LNCaP clone FGC (cell line): ENCODE measurements at regions not wholly inside any gene's neighbourhood (a gene's known extent, or its start where the extent isn't known, plus 50 kb on each side); places are given as distances from the start of the nearest gene placed in this dataset.
"Not testable (repeated sequence)": the region's sequence is repeated elsewhere in the genome, so short reads cannot be mapped to it uniquely, and the experiment has no call there.

Source experiments
- DNase-seq: peaks from one replicate; pipeline ENCODE4 v3.0.0-alpha.2; 2011; ENCODE audit warnings: low read depth
- H3K4me3 ChIP-seq: 2 replicates; pipeline ENCODE4 v1.5.1; 2011; ENCODE audit warnings: mild to moderate bottlenecking, low read depth, low read length, control low read depth
- CTCF ChIP-seq: IDR thresholded peaks from 2 replicates; pipeline ENCODE4 v1.5.1; 2012; ENCODE audit warnings: mild to moderate bottlenecking; ENCODE audit not compliant: control insufficient read depth, insufficient read depth; ENCODE audit errors: extremely low read depth

- H3K4me3 ChIP-seq = no peak overlapping the region
- TF ChIP-seq CTCF = no peak
- DNase-seq = no peak
Measured at GRCh38 chr12:68984796-68985573, 52.0 kb upstream of the CPM start.

DNA sequence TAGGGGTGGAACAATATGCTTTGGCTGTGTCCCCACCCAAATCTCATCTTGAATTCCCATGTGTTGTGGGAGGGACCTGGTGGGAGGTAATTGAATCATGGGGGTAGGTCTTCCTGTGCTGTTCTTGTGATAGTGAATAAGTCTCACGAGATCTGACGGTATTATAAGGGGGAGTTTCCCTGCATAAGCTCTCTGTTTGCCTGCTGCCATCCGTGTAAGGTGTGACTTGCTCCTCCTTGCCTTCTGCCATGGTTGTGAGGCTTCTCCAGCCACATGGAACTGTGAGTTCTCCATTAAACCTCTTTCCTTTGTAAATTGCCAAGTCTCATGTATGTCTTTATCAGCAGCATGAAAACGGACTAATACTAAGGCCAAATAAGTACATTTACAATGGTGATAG is 64.6 kb upstream of the CPM start:
- not testable (repeated sequence) for DNase-seq, H3K4me3 ChIP-seq

DNA sequence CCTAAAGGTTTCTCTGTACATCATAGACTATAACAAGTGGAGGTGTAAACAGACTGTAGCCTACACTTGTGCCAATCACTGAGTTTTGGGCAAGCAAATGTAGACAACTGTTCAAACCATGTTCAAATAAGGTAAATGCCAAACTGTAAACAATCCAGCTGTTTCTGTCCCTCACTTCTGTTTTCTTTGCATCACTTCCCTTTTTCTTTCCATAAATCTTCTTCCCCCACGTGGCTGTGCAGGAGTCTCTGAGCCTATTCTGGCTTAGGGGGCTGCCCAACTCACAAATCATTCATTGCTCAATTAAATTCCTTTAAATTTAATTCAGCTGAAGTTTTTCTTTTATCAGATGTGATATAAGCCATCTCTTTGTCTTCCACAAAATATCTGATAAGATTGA is 65.1 kb upstream of the CPM start:
- TF ChIP-seq CTCF = no peak
- no peak for DNase-seq
- H3K4me3 ChIP-seq = no peak overlapping the region

GRCh38 chr12:69000074-69000473 is 67.1 kb upstream of the CPM start:
- DNase-seq = no peak
- TF ChIP-seq CTCF = no peak
- H3K4me3 ChIP-seq = no peak overlapping the region

DNA sequence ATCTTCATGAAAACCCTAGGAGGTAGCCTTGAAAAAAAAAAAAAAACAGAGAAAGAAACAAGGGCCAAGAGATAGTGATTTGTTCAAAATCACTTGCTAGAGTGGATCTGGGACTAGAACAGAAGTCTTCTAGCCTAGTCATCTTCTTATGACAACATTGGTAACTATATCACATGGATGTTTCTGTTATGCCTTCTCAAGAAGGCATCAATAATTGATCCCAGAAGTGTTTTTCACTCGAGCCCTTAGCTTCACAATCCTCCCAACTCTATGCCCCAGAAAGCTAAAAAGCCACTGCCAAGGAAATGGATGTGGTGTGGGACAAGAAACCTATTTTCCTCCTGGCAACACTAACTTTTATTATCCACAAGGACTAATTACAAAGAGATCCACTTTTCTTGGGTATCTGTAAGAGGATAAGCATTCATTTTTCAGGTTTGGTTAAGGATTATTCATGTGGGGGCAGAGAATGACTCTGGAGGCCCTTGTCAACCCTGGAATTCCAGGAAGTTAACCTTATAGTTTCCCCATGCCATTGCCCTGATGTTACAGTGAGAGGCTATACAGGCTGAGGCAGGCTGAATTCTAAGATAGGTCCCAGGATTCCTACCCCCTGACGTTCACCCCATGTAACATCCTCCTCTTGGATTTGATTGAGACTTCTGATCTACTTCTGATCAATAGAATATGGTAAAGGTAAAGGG is 67.7 kb upstream of the CPM start:
- TF ChIP-seq CTCF = no peak
- DNase-seq = no peak
- no peak overlapping the region for H3K4me3 ChIP-seq

GRCh38 chr12:69001251-69001650 is 68.3 kb upstream of the CPM start:
- TF ChIP-seq CTCF = no peak
- no peak for DNase-seq
- H3K4me3 ChIP-seq = no peak overlapping the region

GRCh38 chr12:69002969-69003368 is 70.0 kb upstream of the CPM start:
- TF ChIP-seq CTCF = no peak
- DNase-seq = no peak
- no peak overlapping the region for H3K4me3 ChIP-seq
